HCT116 (cell line): ENCODE measurements at regions not wholly inside any gene's neighbourhood (a gene's known extent, or its start where the extent isn't known, plus 50 kb on each side); places are given as distances from the start of the nearest gene placed in this dataset.

ENCODE experiments used
- ATAC-seq: fragments of 200-7000 bp; cut with Tn5 transposase; 2 replicates; pipeline ENCODE4 v1.9.1; 2020; ENCODE audit warnings: mild to moderate bottlenecking, moderate library complexity
- BruUV-seq: library from RNA; stranded (reverse); fragments of 400-500 nt; replicated peaks from 2 replicates; lab custom pipeline; 2021; lab: Mats Ljungman, UMichigan
- CTCF ChIA-PET: fragments of 300-600 bp; sonication (Branson Sonifier 250); formaldehyde crosslinking; loops from one replicate; lab custom pipeline; 2021; ENCODE audit warnings: antibody characterized with exemption; lab: Charles Lee
- POLR2A ChIA-PET: fragments of 300-600, 350-600 bp; sonication (Branson Sonifier 250); formaldehyde crosslinking; loops from one replicate; lab custom pipeline; 2021; ENCODE audit warnings: antibody characterized with exemption; lab: Charles Lee
- RAD21 ChIA-PET, 2 experiments: fragments of 300-600 bp; sonication (Branson Sonifier 250); formaldehyde crosslinking; loops; one replicate each; lab custom pipeline; 2023; ENCODE audit warnings: low total read pairs in 2 of 2; ENCODE audit not compliant: uncharacterized antibody in 2 of 2, unreplicated experiment in 2 of 2, low non-redundant PET in 1 of 2; lab: Charles Lee
- DNase-seq: peaks from one replicate; pipeline ENCODE4 v3.0.0-alpha.2; 2010; ENCODE audit warnings: low read depth, low spot score
- H2AFZ ChIP-seq: fragments of 200-600 bp; shearing (Covaris generic), sonication (generic); 2 replicates; pipeline ENCODE4 v1.6.1; 2017; ENCODE audit warnings: low read depth, mixed run types, mixed read lengths, antibody characterized with exemption, low read length; ENCODE audit not compliant: poor library complexity, severe bottlenecking
- H3K27ac ChIP-seq: 2 replicates; pipeline ENCODE4 v1.5.1; 2012; ENCODE audit warnings: low read depth, low read length
- H3K27me3 ChIP-seq: fragments of 200-600 bp; sonication (generic); 2 replicates; pipeline ENCODE4 v1.6.1; 2016; ENCODE audit warnings: mixed run types, low read length, mixed read lengths; ENCODE audit not compliant: insufficient read depth
- H3K36me3 ChIP-seq, 2 experiments: fragments of 200-500 bp in 1 of 2; fragments of 200-600 bp in 1 of 2; sonication (Bioruptor generic) in 1 of 2; sonication (generic) in 1 of 2; 2 replicates each; pipeline versions ENCODE4 v1.5.1 to v1.6.1; 2014 to 2016; ENCODE audit warnings: low read length in 2 of 2, inconsistent platforms in 1 of 2, mixed read lengths in 1 of 2, mixed run types in 1 of 2; ENCODE audit not compliant: insufficient read depth in 2 of 2, control insufficient read depth in 1 of 2
- H3K4me1 ChIP-seq, 2 experiments: fragments of 200-600 bp in 1 of 2; sonication (generic) in 1 of 2; 2 replicates each; pipeline versions ENCODE4 v1.5.1 to v1.6.1; 2012 to 2017; ENCODE audit warnings: low read length in 2 of 2, inconsistent platforms in 1 of 2, mild to moderate bottlenecking in 1 of 2, mixed read lengths in 1 of 2, mixed run types in 1 of 2, moderate library complexity in 1 of 2; ENCODE audit not compliant: insufficient read depth in 2 of 2, control insufficient read depth in 1 of 2
- H3K4me2 ChIP-seq: fragments of 200-600 bp; sonication (generic); 2 replicates; pipeline ENCODE4 v1.6.1; 2017; ENCODE audit warnings: mixed run types, low read length, mixed read lengths
- H3K4me3 ChIP-seq, 2 experiments: fragments of 200-600 bp in 1 of 2; sonication (generic) in 1 of 2; replicated peaks in 1 of 2; 2 replicates each; pipeline ENCODE4 v1.5.1; 2011 to 2016; ENCODE audit warnings: low read length in 2 of 2, control low read depth in 1 of 2, low read depth in 1 of 2, mild to moderate bottlenecking in 1 of 2, mixed read lengths in 1 of 2, mixed run types in 1 of 2
- H3K79me2 ChIP-seq: fragments of 200-600 bp; sonication (generic); 2 replicates; pipeline ENCODE4 v1.6.1; 2017; ENCODE audit warnings: mild to moderate bottlenecking, mixed run types, low read length, moderate library complexity, mixed read lengths; ENCODE audit not compliant: insufficient read depth
- H3K9ac ChIP-seq: fragments of 200-600 bp; sonication (generic); 2 replicates; pipeline ENCODE4 v1.6.1; 2016; ENCODE audit warnings: low read length, mixed read lengths
- H3K9me2 ChIP-seq: fragments of 200-600 bp; sonication (generic), shearing (Covaris generic); 2 replicates; pipeline ENCODE4 v1.6.1; 2017; ENCODE audit warnings: mixed run types, mild to moderate bottlenecking, moderate library complexity; ENCODE audit not compliant: insufficient read depth
- H3K9me3 ChIP-seq, 2 experiments: fragments of 200-500 bp in 1 of 2; fragments of 200-600 bp in 1 of 2; sonication (Bioruptor generic) in 1 of 2; sonication (generic) in 1 of 2; 2 replicates each; pipeline ENCODE4 v1.6.1; 2014 to 2017; ENCODE audit warnings: low read length in 2 of 2, mixed read lengths in 2 of 2, inconsistent platforms in 1 of 2, low read depth in 1 of 2, mild to moderate bottlenecking in 1 of 2, mixed run types in 1 of 2, moderate library complexity in 1 of 2; ENCODE audit not compliant: control insufficient read depth in 1 of 2, insufficient read depth in 1 of 2
- H4K20me1 ChIP-seq: fragments of 200-600 bp; sonication (generic), shearing (Covaris generic); 2 replicates; pipeline ENCODE4 v1.6.1; 2017; ENCODE audit warnings: mixed run types, mild to moderate bottlenecking, moderate library complexity; ENCODE audit not compliant: insufficient read depth
- ATF3 ChIP-seq: IDR thresholded peaks from 2 replicates; pipeline ENCODE4 v1.6.1; 2012
- CBX3 ChIP-seq: IDR thresholded peaks from 2 replicates; pipeline ENCODE4 v1.6.1; 2012; ENCODE audit warnings: low read depth
- CEBPB ChIP-seq: IDR thresholded peaks from 2 replicates; pipeline ENCODE4 v1.6.1; 2012; ENCODE audit warnings: low read depth
- CTCF ChIP-seq, 3 experiments: fragments of 200-600 bp in 1 of 3; sonication (generic) in 1 of 3; IDR thresholded peaks in 2 of 3; conservative IDR thresholded peaks in 1 of 3; 2 replicates each; pipeline ENCODE4 v1.5.1; 2012 to 2017; ENCODE audit warnings: low read depth in 2 of 3, low read length in 2 of 3, antibody characterized with exemption in 1 of 3, borderline replicate concordance in 1 of 3, control low read depth in 1 of 3, mild to moderate bottlenecking in 1 of 3, mixed read lengths in 1 of 3, mixed run types in 1 of 3, moderate library complexity in 1 of 3; ENCODE audit not compliant: insufficient read depth in 1 of 3
- EGR1 ChIP-seq: IDR thresholded peaks from 2 replicates; pipeline ENCODE4 v1.6.1; 2012; ENCODE audit warnings: low read depth
- ELF1 ChIP-seq: IDR thresholded peaks from 2 replicates; pipeline ENCODE4 v1.6.1; 2012; ENCODE audit warnings: low read depth, borderline replicate concordance
- EZH2 ChIP-seq: fragments of 200-600 bp; sonication (generic); IDR thresholded peaks from 2 replicates; pipeline ENCODE4 v1.6.1; 2017; ENCODE audit warnings: antibody characterized with exemption, mixed run types
- EZH2phosphoT487 ChIP-seq: fragments of 200-600 bp; IDR thresholded peaks from 2 replicates; pipeline ENCODE4 v1.6.1; 2018; ENCODE audit warnings: antibody characterized with exemption, borderline replicate concordance
- FOSL1 ChIP-seq: IDR thresholded peaks from 2 replicates; pipeline ENCODE4 v1.6.1; 2012; ENCODE audit warnings: low read depth
- JUND ChIP-seq: IDR thresholded peaks from 2 replicates; pipeline ENCODE4 v1.6.1; 2012
- POLR2A ChIP-seq: IDR thresholded peaks from 2 replicates; pipeline ENCODE4 v1.7.0; 2011; ENCODE audit warnings: borderline replicate concordance; ENCODE audit not compliant: insufficient read depth, insufficient read length; ENCODE audit errors: extremely low read depth
- POLR2AphosphoS5 ChIP-seq: IDR thresholded peaks from 2 replicates; pipeline ENCODE4 v1.6.1; 2011; ENCODE audit warnings: mild to moderate bottlenecking, low read depth, low read length, moderate library complexity
- RAD21 ChIP-seq: IDR thresholded peaks from 2 replicates; pipeline ENCODE4 v1.6.1; 2012; ENCODE audit warnings: low read depth, mild to moderate bottlenecking
- SIN3A ChIP-seq: IDR thresholded peaks from 2 replicates; pipeline ENCODE4 v1.6.1; 2012; ENCODE audit warnings: low read depth
- SRF ChIP-seq: IDR thresholded peaks from 2 replicates; pipeline ENCODE4 v1.6.1; 2012; ENCODE audit warnings: low read depth
- TCF7L2 ChIP-seq: IDR thresholded peaks from 2 replicates; pipeline ENCODE4 v1.7.0; 2011; ENCODE audit warnings: borderline replicate concordance, inconsistent platforms; ENCODE audit not compliant: insufficient read depth, insufficient read length; ENCODE audit errors: extremely low read depth
- YY1 ChIP-seq: IDR thresholded peaks from 2 replicates; pipeline ENCODE4 v1.6.1; 2011; ENCODE audit warnings: low read length, low read depth, moderate library complexity, mild to moderate bottlenecking; ENCODE audit not compliant: insufficient replicate concordance; ENCODE audit errors: extremely low read depth
- ZFX ChIP-seq: fragments of 450-650 bp; IDR thresholded peaks from 2 replicates; pipeline ENCODE4 v1.6.1; 2017
- ZNF274 ChIP-seq: fragments of 200-500 bp; sonication (Bioruptor generic); IDR thresholded peaks from 2 replicates; pipeline ENCODE4 v1.6.1; 2014; ENCODE audit warnings: mild to moderate bottlenecking, low read depth, low read length, inconsistent platforms
- intact Hi-C: fragments of 100-400 bp; cut with micrococcal nuclease; formaldehyde crosslinking; loops from 2 replicates; pipeline ENCODE4 v1.10.0; 2022
- TF ChIP-seq, protein P1 (sequence below): IDR thresholded peaks from 2 replicates; pipeline ENCODE4 v1.6.1; 2012; ENCODE audit warnings: low read depth

- no TSS peak for BruUV-seq
- Histone ChIP-seq H3K9ac (no peak overlapping the region), H3K36me3 (no peaks in the 10 kb centered on the region), H2AFZ (no peak overlapping the region)
- intact Hi-C loops, result no loop called here
- no peak for TF ChIP-seq ZNF274
- TF ChIP-seq CEBPB, result no peak
- TF ChIP-seq, protein P1, sequence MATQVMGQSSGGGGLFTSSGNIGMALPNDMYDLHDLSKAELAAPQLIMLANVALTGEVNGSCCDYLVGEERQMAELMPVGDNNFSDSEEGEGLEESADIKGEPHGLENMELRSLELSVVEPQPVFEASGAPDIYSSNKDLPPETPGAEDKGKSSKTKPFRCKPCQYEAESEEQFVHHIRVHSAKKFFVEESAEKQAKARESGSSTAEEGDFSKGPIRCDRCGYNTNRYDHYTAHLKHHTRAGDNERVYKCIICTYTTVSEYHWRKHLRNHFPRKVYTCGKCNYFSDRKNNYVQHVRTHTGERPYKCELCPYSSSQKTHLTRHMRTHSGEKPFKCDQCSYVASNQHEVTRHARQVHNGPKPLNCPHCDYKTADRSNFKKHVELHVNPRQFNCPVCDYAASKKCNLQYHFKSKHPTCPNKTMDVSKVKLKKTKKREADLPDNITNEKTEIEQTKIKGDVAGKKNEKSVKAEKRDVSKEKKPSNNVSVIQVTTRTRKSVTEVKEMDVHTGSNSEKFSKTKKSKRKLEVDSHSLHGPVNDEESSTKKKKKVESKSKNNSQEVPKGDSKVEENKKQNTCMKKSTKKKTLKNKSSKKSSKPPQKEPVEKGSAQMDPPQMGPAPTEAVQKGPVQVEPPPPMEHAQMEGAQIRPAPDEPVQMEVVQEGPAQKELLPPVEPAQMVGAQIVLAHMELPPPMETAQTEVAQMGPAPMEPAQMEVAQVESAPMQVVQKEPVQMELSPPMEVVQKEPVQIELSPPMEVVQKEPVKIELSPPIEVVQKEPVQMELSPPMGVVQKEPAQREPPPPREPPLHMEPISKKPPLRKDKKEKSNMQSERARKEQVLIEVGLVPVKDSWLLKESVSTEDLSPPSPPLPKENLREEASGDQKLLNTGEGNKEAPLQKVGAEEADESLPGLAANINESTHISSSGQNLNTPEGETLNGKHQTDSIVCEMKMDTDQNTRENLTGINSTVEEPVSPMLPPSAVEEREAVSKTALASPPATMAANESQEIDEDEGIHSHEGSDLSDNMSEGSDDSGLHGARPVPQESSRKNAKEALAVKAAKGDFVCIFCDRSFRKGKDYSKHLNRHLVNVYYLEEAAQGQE, result no peak
- TF ChIP-seq CBX3, result no peak
- TF ChIP-seq RAD21, result no peak
- TF ChIP-seq SRF, result no peak
- TF ChIP-seq YY1, result no peak
- no peak for TF ChIP-seq SIN3A
- TF ChIP-seq ZFX, result no peak
- no peak for TF ChIP-seq JUND
- no peak for TF ChIP-seq TCF7L2
- no peak for TF ChIP-seq EZH2
- TF ChIP-seq CTCF (IDR thresholded peaks at IDR 0.05 in 2 of 3, conservative IDR thresholded peaks at IDR 0.05 in 1 of 3; ENCODE audit: borderline replicate concordance in 1 of 3, insufficient read depth in 1 of 3, low read depth in 2 of 3, low read length in 2 of 3), result no peak
- no peak for TF ChIP-seq FOSL1
- no peak for TF ChIP-seq EZH2phosphoT487
- TF ChIP-seq POLR2AphosphoS5, result no peak
- TF ChIP-seq ATF3, result no peak
- no peak for TF ChIP-seq ELF1
- no peak for TF ChIP-seq EGR1
- TF ChIP-seq POLR2A, result no peak
- TF ChIP-seq, all 23 proteins: peak for 0
- H3K4me1 ChIP-seq, result peaks cover 0 to 6% of the 10 kb centered on the region in 2 experiments; a peak in 3 of 4 replicates
- H3K9me2 ChIP-seq, result 0 out of 2 replicates have a peak, but pooled peaks cover 3% of the 10 kb centered on the region
- ATAC-seq, result no peak
- DNase-seq, result no peak
- H3K79me2 ChIP-seq, result no peaks in the 10 kb centered on the region
- H3K4me2 ChIP-seq, result no peak overlapping the region
- CTCF ChIA-PET, result interaction anchor here (0.7 kb wide), 1 partner anchor 192 kb away, joined by 3 read pairs; no protein-coding TSS in a partner anchor
- POLR2A ChIA-PET, result interaction anchor here (1.5 kb wide), 1 partner anchor 220 kb away, joined by 5 read pairs; the partner anchor contains the start of gene CITED2
- no peaks in the 10 kb centered on the region for H3K27me3 ChIP-seq
- RAD21 ChIA-PET, result no interaction called here
- H4K20me1 ChIP-seq, result no peaks in the 10 kb centered on the region
- no peak overlapping the region for H3K4me3 ChIP-seq
- no peaks in the 10 kb centered on the region for H3K9me3 ChIP-seq
- H3K27ac ChIP-seq, result no peak overlapping the region
These were observed 220.0 kb upstream of the CITED2 start for GRCh38 chr6:139594333-139594965.
